Body of pancreas (tissue), 4 donors: ENCODE measurements at regions not wholly inside any gene's neighbourhood (a gene's known extent, or its start where the extent isn't known, plus 50 kb on each side); places are given as distances from the start of the nearest gene placed in this dataset.
A peak's percentile ranks its signal among the peaks of the same experiment; 100 is the strongest.

Source experiments
- ATAC-seq: fragments of 150-250 bp; one replicate; pipeline ENCODE4 v1.9.1; 2016
- DNase-seq, 4 donors: peaks; one replicate each; pipeline ENCODE4 v3.0.0-alpha.2; 2019
- H3K27ac ChIP-seq, 4 donors: fragments of 200-600 bp; sonication (generic); 1 replicate in 3 of 4; 2 replicates in 1 of 4; pipeline versions ENCODE4 v1.5.1 to v1.6.1; 2016 to 2019; ENCODE audit warnings: mild to moderate bottlenecking in 1 of 4, mixed read lengths in 1 of 4, moderate library complexity in 1 of 4
- H3K27me3 ChIP-seq, 2 donors: fragments of 200-600 bp; sonication (generic); one replicate each; pipeline ENCODE4 v1.6.0; 2016; ENCODE audit warnings: mild to moderate bottlenecking in 1 of 2
- H3K36me3 ChIP-seq, 2 donors: fragments of 200-600 bp; sonication (generic); replicated peaks in 1 of 2; 2 replicates each; pipeline ENCODE4 v1.5.1; 2016; ENCODE audit warnings: low read depth in 2 of 2; ENCODE audit not compliant: insufficient read depth in 1 of 2
- H3K4me1 ChIP-seq: fragments of 200-600 bp; sonication (generic); one replicate; pipeline ENCODE4 v1.6.0; 2016
- H3K4me3 ChIP-seq, 2 donors: fragments of 200-600 bp; sonication (generic); 1 replicate in 1 of 2; 2 replicates in 1 of 2; pipeline ENCODE4 v1.5.1; 2016 to 2019
- H3K9me3 ChIP-seq, 3 donors: fragments of 200-600 bp; sonication (generic); 1 replicate in 2 of 3; 2 replicates in 1 of 3; pipeline ENCODE4 v1.5.1; 2016
- POLR2A ChIP-seq, 3 donors: fragments of 450-650 bp; IDR thresholded peaks; one replicate each; pipeline ENCODE4 v1.6.1; 2016; ENCODE audit warnings: antibody characterized with exemption in 3 of 3, mild to moderate bottlenecking in 2 of 3
- WGBS, 2 donors: methylation state at CpG; one replicate each; pipeline ENCODE4 v1.1.5; 2017; 5-methylcytosine and 5-hydroxymethylcytosine counted together
- intact Hi-C: fragments of 100-400 bp; cut with DNase I; formaldehyde crosslinking; loops from one replicate; pipeline ENCODE4 v1.15.1; 2023
- TF ChIP-seq, protein P1 (sequence below), 7 experiments: fragments of 450-650 bp in 4 of 7; fragments of 200-600 bp in 3 of 7; sonication (generic) in 3 of 7; IDR thresholded peaks; one replicate each; pipeline ENCODE4 v1.5.1; 2016 to 2019; ENCODE audit warnings: antibody characterized with exemption in 7 of 7

DNA sequence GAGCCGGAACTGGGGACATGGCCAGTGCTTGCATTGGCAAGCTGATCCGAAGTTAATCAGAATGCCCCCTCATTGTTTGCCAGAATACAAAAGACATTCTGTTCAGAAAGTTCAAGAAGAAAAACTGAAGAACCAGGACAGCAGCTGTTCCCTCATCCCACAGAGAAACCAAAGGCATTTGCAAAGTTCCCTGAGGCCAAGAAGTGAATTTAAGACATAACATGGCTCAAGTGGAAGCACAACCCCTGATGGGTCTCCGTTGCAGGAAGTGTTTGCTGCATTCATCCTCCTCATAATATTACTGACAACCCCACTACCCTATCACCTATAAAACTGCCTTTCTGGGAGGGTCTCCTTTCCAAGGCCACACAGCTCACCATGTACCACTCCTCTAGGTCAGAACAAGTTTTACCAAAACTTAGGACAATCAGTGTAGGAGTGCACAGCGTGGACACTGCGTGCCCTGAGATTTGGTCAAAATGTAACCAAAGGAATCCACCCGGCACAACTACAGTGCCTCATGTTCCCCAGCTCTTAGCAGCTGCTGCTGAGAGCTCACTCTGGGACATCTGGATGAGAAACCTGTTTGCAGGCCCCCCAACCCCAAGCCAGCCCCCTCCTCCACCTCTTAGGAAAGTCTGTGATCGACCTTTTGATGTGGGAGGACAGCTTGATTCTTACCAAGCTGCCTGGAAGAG is 101.6 kb upstream of the AKIP1 start:
- ATAC-seq (peak; percentile 8), DNase-seq (peak in 1 of 4 donors; percentile 17)
- H3K27ac ChIP-seq, result peak overlapping the region; percentile 45 to 88 (median 76)
- no peaks in the 10 kb centered on the region for H3K9me3 ChIP-seq
- TF ChIP-seq POLR2A (IDR thresholded peaks at IDR 0.05), result peak in 1 of 3 donors; percentile 21
- TF ChIP-seq, protein P1, sequence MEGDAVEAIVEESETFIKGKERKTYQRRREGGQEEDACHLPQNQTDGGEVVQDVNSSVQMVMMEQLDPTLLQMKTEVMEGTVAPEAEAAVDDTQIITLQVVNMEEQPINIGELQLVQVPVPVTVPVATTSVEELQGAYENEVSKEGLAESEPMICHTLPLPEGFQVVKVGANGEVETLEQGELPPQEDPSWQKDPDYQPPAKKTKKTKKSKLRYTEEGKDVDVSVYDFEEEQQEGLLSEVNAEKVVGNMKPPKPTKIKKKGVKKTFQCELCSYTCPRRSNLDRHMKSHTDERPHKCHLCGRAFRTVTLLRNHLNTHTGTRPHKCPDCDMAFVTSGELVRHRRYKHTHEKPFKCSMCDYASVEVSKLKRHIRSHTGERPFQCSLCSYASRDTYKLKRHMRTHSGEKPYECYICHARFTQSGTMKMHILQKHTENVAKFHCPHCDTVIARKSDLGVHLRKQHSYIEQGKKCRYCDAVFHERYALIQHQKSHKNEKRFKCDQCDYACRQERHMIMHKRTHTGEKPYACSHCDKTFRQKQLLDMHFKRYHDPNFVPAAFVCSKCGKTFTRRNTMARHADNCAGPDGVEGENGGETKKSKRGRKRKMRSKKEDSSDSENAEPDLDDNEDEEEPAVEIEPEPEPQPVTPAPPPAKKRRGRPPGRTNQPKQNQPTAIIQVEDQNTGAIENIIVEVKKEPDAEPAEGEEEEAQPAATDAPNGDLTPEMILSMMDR (IDR thresholded peaks at IDR 0.05), result no peak
- H3K4me3 ChIP-seq, result peak overlapping the region; percentile 1 to 42
- H3K27me3 ChIP-seq, result no peaks in the 10 kb centered on the region
- intact Hi-C loops, result loop anchor here (10.0 kb wide), 1 partner anchor 105 kb away; no protein-coding TSS in a partner anchor
- 11 to 15% methylated on average over 7 of the region's 7 CpGs for WGBS, 2 donors
- H3K36me3 ChIP-seq, result no peaks in the 10 kb centered on the region
- H3K4me1 ChIP-seq, result peaks cover 77% of the 10 kb centered on the region

- no peak for DNase-seq
- H3K27ac ChIP-seq, result peak overlapping the region; percentile 57 to 88 (median 76)
- no peaks in the 10 kb centered on the region for H3K36me3 ChIP-seq
- H3K4me3 ChIP-seq, result peak overlapping the region; percentile 1 to 42
- H3K4me1 ChIP-seq, result peaks cover 72% of the 10 kb centered on the region
- WGBS, 2 donors, result 2 to 4% methylated on average over 8 of the region's 8 CpGs
- H3K27me3 ChIP-seq, result no peaks in the 10 kb centered on the region
- no peaks in the 10 kb centered on the region for H3K9me3 ChIP-seq
- ATAC-seq, result peak; percentile 33
- intact Hi-C loops, result loop anchor here (10.0 kb wide), 1 partner anchor 105 kb away; no protein-coding TSS in a partner anchor
- TF ChIP-seq POLR2A (IDR thresholded peaks at IDR 0.05), result no peak
- TF ChIP-seq, protein P1 (IDR thresholded peaks at IDR 0.05), result no peak
Measured at GRCh38 chr11:8809939-8810539, 101.0 kb upstream of the AKIP1 start.

- DNase-seq (peak; percentile 83 to 91 (median 90)), ATAC-seq (peak; percentile 87)
- TF ChIP-seq, protein P1 (IDR thresholded peaks at IDR 0.05), result peak in 3 of 7 experiments; percentile 2 to 19 (median 2)
- TF ChIP-seq POLR2A (IDR thresholded peaks at IDR 0.05), result peak; percentile 74 to 93 (median 93)
- Histone ChIP-seq H3K9me3 (no peaks in the 10 kb centered on the region), H3K27me3 (no peaks in the 10 kb centered on the region), H3K4me1 (peaks cover 65% of the 10 kb centered on the region), H3K36me3 (no peaks in the 10 kb centered on the region), H3K4me3 (peak overlapping the region; percentile 1 to 42), H3K27ac (peak overlapping the region; percentile 57 to 88 (median 76))
- intact Hi-C loops, result no loop called here
- 12 to 14% methylated on average over 24 to 28 of the region's 28 CpGs for WGBS, 2 donors
Measured at GRCh38 chr11:8810540-8811301, 100.3 kb upstream of the AKIP1 start.

GRCh38 chr11:8811571-8811970 is 99.4 kb upstream of the AKIP1 start:
- ATAC-seq, result no peak

More at GRCh38 chr11:8811571-8811970, 99.4 kb upstream of the AKIP1 start:
- Histone ChIP-seq H3K27me3 (no peaks in the 10 kb centered on the region), H3K4me1 (peaks cover 59% of the 10 kb centered on the region), H3K4me3 (no peak overlapping the region), H3K27ac (peak overlapping the region; percentile 28 to 88 (median 76)), H3K36me3 (no peaks in the 10 kb centered on the region), H3K9me3 (no peaks in the 10 kb centered on the region)
- 72 to 87% methylated on average over 1 of the region's 1 CpG for WGBS, 2 donors
- intact Hi-C loops, result no loop called here
- no peak for DNase-seq
- TF ChIP-seq POLR2A (IDR thresholded peaks at IDR 0.05), result no peak
- TF ChIP-seq, protein P1 (IDR thresholded peaks at IDR 0.05), result no peak
